CD4-positive, alpha-beta T cell (primary cell): ENCODE measurements at regions not wholly inside any gene's neighbourhood (a gene's known extent, or its start where the extent isn't known, plus 50 kb on each side); places are given as distances from the start of the nearest gene placed in this dataset.

ENCODE experiments used
- ATAC-seq: fragments of 200-7000 bp; cut with Tn5 transposase; one replicate; pipeline ENCODE4 v1.10.0; 2022; ENCODE audit warnings: mild to moderate bottlenecking; ENCODE audit not compliant: poor library complexity
- CTCF ChIA-PET: fragments of 350-600 bp; sonication (Branson Sonifier 250); formaldehyde crosslinking; loops from one replicate; lab custom pipeline; 2021; ENCODE audit warnings: antibody characterized with exemption, inconsistent platforms; lab: Charles Lee
- POLR2A ChIA-PET: fragments of 350-600 bp; sonication (Branson Sonifier 250); formaldehyde crosslinking; loops from one replicate; lab custom pipeline; 2021; ENCODE audit warnings: antibody characterized with exemption, inconsistent platforms; lab: Charles Lee
- DNase-seq, 14 experiments: peaks; one replicate each; pipeline ENCODE4 v3.0.0-alpha.2; 2013 to 2020; ENCODE audit warnings: mixed read lengths in 2 of 14
- H3K27ac ChIP-seq, 2 donors: one replicate each; pipeline versions ENCODE4 v1.5.1 to v1.7.0; 2013; ENCODE audit warnings: low read length in 2 of 2, low read depth in 1 of 2, mild to moderate bottlenecking in 1 of 2
- H3K27me3 ChIP-seq, 2 experiments: 1 replicate in 1 of 2; 2 replicates in 1 of 2; pipeline versions ENCODE4 v1.6.1 to v1.7.0; 2013; ENCODE audit warnings: low read length in 2 of 2, control low read depth in 1 of 2, mild to moderate bottlenecking in 1 of 2, moderate library complexity in 1 of 2; ENCODE audit not compliant: insufficient read depth in 2 of 2, control insufficient read depth in 1 of 2
- H3K36me3 ChIP-seq: one replicate; pipeline ENCODE4 v1.6.1; 2013; ENCODE audit warnings: low read length, control low read depth; ENCODE audit not compliant: insufficient read depth
- H3K4me1 ChIP-seq: one replicate; pipeline ENCODE4 v1.6.1; 2013; ENCODE audit warnings: low read length, control low read depth; ENCODE audit not compliant: insufficient read depth
- H3K4me3 ChIP-seq: one replicate; pipeline ENCODE4 v1.5.1; 2013; ENCODE audit warnings: mild to moderate bottlenecking, low read length, moderate library complexity
- H3K9me3 ChIP-seq, 2 experiments: 1 replicate in 1 of 2; 2 replicates in 1 of 2; pipeline versions ENCODE4 v1.6.1 to v1.7.0; 2013; ENCODE audit warnings: low read length in 2 of 2, mild to moderate bottlenecking in 2 of 2, control low read depth in 1 of 2, moderate library complexity in 1 of 2; ENCODE audit not compliant: control insufficient read depth in 1 of 2, insufficient read depth in 1 of 2
- H3K27ac Mint-ChIP-seq: one replicate; pipeline ENCODE4 v1.8.0; 2020; ENCODE audit warnings: mixed read lengths
- H3K27me3 Mint-ChIP-seq: one replicate; pipeline ENCODE4 v1.8.0; 2021; ENCODE audit warnings: mixed read lengths
- H3K36me3 Mint-ChIP-seq: one replicate; pipeline ENCODE4 v1.8.0; 2021; ENCODE audit warnings: low read depth, mixed read lengths
- H3K4me1 Mint-ChIP-seq: one replicate; pipeline ENCODE4 v1.8.0; 2021; ENCODE audit warnings: low read depth, mixed read lengths
- H3K4me3 Mint-ChIP-seq: one replicate; pipeline ENCODE4 v1.8.0; 2020; ENCODE audit warnings: mild to moderate bottlenecking, mixed read lengths
- H3K9me3 Mint-ChIP-seq: one replicate; pipeline ENCODE4 v1.8.0; 2020; ENCODE audit warnings: mixed read lengths
- intact Hi-C, 2 experiments: fragments of 100-400 bp; cut with DNase I in 1 of 2; cut with micrococcal nuclease in 1 of 2; formaldehyde crosslinking; loops; one replicate each; pipeline versions ENCODE4 v1.15.1 to v1.9.0; 2023 to 2025; cut with DNase I, micrococcal nuclease
- TF ChIP-seq, protein P1 (sequence below): fragments of 200-600 bp; IDR thresholded peaks from one replicate; pipeline ENCODE4 v1.8.0; 2022; ENCODE audit warnings: antibody characterized with exemption, mild to moderate bottlenecking

DNA sequence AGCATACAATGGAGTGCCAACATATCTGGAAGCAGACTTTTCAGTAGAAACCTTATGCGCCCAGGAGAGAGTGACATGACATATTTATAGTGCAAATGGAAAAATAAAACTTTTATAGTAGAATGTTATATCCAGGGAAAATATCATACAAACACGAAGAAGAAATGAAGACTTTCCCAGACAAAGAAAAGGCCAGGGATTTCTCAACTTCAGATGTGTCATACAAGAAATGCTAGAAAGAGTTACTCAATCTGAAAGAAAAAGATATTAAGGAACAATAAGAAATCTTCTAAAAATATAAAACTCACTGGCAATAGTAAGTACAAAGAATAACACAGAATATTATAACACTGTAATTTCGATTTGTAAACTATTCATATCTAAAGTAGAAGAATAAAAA is 1269.3 kb downstream of the GRIK2 start:
- no peaks in the 10 kb centered on the region for H3K36me3 Mint-ChIP-seq
- no peak overlapping the region for H3K4me3 Mint-ChIP-seq
- H3K27ac ChIP-seq: no peak overlapping the region
- TF ChIP-seq, protein P1, sequence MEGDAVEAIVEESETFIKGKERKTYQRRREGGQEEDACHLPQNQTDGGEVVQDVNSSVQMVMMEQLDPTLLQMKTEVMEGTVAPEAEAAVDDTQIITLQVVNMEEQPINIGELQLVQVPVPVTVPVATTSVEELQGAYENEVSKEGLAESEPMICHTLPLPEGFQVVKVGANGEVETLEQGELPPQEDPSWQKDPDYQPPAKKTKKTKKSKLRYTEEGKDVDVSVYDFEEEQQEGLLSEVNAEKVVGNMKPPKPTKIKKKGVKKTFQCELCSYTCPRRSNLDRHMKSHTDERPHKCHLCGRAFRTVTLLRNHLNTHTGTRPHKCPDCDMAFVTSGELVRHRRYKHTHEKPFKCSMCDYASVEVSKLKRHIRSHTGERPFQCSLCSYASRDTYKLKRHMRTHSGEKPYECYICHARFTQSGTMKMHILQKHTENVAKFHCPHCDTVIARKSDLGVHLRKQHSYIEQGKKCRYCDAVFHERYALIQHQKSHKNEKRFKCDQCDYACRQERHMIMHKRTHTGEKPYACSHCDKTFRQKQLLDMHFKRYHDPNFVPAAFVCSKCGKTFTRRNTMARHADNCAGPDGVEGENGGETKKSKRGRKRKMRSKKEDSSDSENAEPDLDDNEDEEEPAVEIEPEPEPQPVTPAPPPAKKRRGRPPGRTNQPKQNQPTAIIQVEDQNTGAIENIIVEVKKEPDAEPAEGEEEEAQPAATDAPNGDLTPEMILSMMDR: no peak
- peaks cover 7% of the 10 kb centered on the region for H3K9me3 Mint-ChIP-seq
- H3K4me1 Mint-ChIP-seq: no peaks in the 10 kb centered on the region
- no peaks in the 10 kb centered on the region for H3K36me3 ChIP-seq
- DNase-seq (no peak), ATAC-seq (no peak)
- no peak overlapping the region for H3K4me3 ChIP-seq
- H3K27me3 Mint-ChIP-seq: no peaks in the 10 kb centered on the region
- H3K9me3 ChIP-seq: peaks cover 0 to 6% of the 10 kb centered on the region in 2 experiments
- CTCF ChIA-PET: no interaction called here
- POLR2A ChIA-PET: no interaction called here
- no peak overlapping the region for H3K27ac Mint-ChIP-seq
- H3K4me1 ChIP-seq: no peaks in the 10 kb centered on the region
- intact Hi-C loops: no loop called here
- no peaks in the 10 kb centered on the region for H3K27me3 ChIP-seq

DNA sequence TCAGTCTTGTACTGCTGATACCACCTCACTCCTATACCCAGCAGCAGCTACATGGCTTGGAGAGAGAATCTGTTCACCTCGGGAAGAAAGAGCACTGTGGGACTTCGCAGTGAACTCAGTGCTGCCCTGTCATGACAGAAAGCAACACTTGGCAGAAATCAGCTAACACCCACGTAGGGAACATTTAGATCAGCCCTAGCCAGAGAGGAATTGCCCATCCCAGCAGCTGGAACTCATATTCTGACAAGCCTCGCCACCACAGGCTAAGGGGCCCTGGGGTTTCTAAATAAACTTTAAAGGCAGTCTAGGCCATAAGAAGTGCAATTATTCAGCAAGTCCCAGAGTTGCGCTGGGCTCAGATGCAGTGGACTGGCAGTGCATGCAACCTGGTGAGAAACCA is 1266.8 kb downstream of the GRIK2 start:
- H3K4me3 ChIP-seq: no peak overlapping the region
- no peaks in the 10 kb centered on the region for H3K27me3 Mint-ChIP-seq
- H3K27ac Mint-ChIP-seq: no peak overlapping the region
- no peaks in the 10 kb centered on the region for H3K4me1 Mint-ChIP-seq
- H3K4me1 ChIP-seq: no peaks in the 10 kb centered on the region
- peaks cover 9% of the 10 kb centered on the region for H3K9me3 Mint-ChIP-seq
- CTCF ChIA-PET: interaction anchor here (0.5 kb wide), 1 partner anchor 95 kb away, joined by 3 read pairs; no protein-coding TSS in a partner anchor
- no peak overlapping the region for H3K4me3 Mint-ChIP-seq
- H3K27ac ChIP-seq: no peak overlapping the region
- no peak for ATAC-seq
- no peaks in the 10 kb centered on the region for H3K36me3 Mint-ChIP-seq
- POLR2A ChIA-PET: no interaction called here
- TF ChIP-seq, protein P1: no peak
- intact Hi-C loops: no loop called here
- peaks cover 0 to 3% of the 10 kb centered on the region in 2 experiments for H3K9me3 ChIP-seq
- no peak for DNase-seq
- no peaks in the 10 kb centered on the region for H3K36me3 ChIP-seq
- H3K27me3 ChIP-seq: no peaks in the 10 kb centered on the region

DNA sequence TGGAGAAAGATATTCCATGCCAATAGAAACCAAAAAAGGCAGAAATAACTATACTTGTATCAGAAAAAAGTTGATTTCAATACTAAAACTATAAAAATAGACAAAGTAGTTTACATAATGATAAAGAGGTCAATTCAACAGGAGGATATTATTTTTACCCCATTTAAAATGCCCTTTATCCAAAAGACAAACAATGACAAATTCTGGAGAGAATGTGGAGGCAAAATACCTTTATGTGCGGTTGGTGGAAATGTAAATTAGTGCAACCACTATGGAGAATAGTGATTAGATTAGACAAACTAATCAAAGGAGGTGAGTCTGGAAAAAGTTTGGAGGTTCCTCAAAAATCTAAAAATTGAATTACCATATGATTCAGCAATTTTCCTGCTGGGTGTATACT is 1262.3 kb downstream of the GRIK2 start:
- intact Hi-C loops: no loop called here
- Mint-ChIP-seq H3K27ac (no peak overlapping the region), H3K4me1 (no peaks in the 10 kb centered on the region), H3K36me3 (no peaks in the 10 kb centered on the region), H3K4me3 (no peak overlapping the region), H3K9me3 (peaks cover 10% of the 10 kb centered on the region), H3K27me3 (no peaks in the 10 kb centered on the region)
- Histone ChIP-seq H3K36me3 (no peaks in the 10 kb centered on the region), H3K4me1 (no peaks in the 10 kb centered on the region), H3K27ac (no peak overlapping the region), H3K9me3 (no peaks in the 10 kb centered on the region), H3K27me3 (no peaks in the 10 kb centered on the region), H3K4me3 (no peak overlapping the region)
- TF ChIP-seq, protein P1: no peak
- ATAC-seq (no peak), DNase-seq (no peak)
- CTCF ChIA-PET: no interaction called here
- POLR2A ChIA-PET: no interaction called here
